ENCODE measurements at regions not wholly inside any gene's neighbourhood (a gene's known extent, or its start where the extent isn't known, plus 50 kb on each side); places are given as distances from the start of the nearest gene placed in this dataset.

GRCh38 chr10:130333185-130333584 lies 197.0 kb downstream of the GLRX3 start:
- no peak overlapping the region for H3K4ac ChIP-seq (ENCODE audit: low read depth, low read length)
- no peak overlapping the region for H2AK9ac ChIP-seq (replicated peaks; ENCODE audit: low read depth, low read length, poor library complexity)
- dilution Hi-C loops (cut with HindIII; ENCODE audit: low sequenced_read_pairs, unreplicated experiment) (no loop called here), intact Hi-C loops (cut with micrococcal nuclease) (no loop called here), in situ Hi-C loops (cut with MboI; ENCODE audit: low sequenced_read_pairs) (no loop called here)
- H2AFZ ChIP-seq (replicated peaks; ENCODE audit: low read length, poor library complexity) = no peak overlapping the region
- H2BK5ac ChIP-seq (ENCODE audit: low read depth, low read length, poor library complexity, severe bottlenecking) = no peak overlapping the region
- H2BK120ac ChIP-seq (ENCODE audit: low read depth, low read length) = no peak overlapping the region
- no peak overlapping the region for H3K18ac ChIP-seq (ENCODE audit: low read depth, low read length)
- no peaks in the 10 kb centered on the region for H3K9me1 ChIP-seq (ENCODE audit: insufficient read depth, low read length)
- no peak overlapping the region for H3K4me2 ChIP-seq (ENCODE audit: low read depth, low read length)
- no CpG with 5 or more reads among the region's 2 CpGs for WGBS, 2 experiments (ENCODE audit: extremely low coverage in 2 of 2, insufficient read length in 1 of 2)
- no peak overlapping the region for H3K14ac ChIP-seq (replicated peaks; ENCODE audit: low read depth, low read length)
- no peaks in the 10 kb centered on the region for H3K4me1 ChIP-seq (ENCODE audit: control insufficient read depth, insufficient read depth, low read length)
- no peaks in the 10 kb centered on the region for H3K36me3 ChIP-seq (ENCODE audit: control insufficient read depth, insufficient read depth, low read length)
- H2BK20ac ChIP-seq (ENCODE audit: low read depth, low read length) = no peak overlapping the region
- TF ChIP-seq, protein P1, sequence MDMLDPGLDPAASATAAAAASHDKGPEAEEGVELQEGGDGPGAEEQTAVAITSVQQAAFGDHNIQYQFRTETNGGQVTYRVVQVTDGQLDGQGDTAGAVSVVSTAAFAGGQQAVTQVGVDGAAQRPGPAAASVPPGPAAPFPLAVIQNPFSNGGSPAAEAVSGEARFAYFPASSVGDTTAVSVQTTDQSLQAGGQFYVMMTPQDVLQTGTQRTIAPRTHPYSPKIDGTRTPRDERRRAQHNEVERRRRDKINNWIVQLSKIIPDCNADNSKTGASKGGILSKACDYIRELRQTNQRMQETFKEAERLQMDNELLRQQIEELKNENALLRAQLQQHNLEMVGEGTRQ (IDR thresholded peaks at IDR 0.05; ENCODE audit: low read depth, low read length) = no peak
- TF ChIP-seq POLR2A (IDR thresholded peaks at IDR 0.05; ENCODE audit: low read depth, low read length) (no peak), CTCF (conservative IDR thresholded peaks at IDR 0.05; ENCODE audit: low read depth, low read length) (no peak), MXI1 (IDR thresholded peaks at IDR 0.05; ENCODE audit: borderline replicate concordance, low read depth, low read length) (no peak), NFE2L2 (IDR thresholded peaks at IDR 0.05; ENCODE audit: low read depth, low read length) (no peak), MAZ (IDR thresholded peaks at IDR 0.05; ENCODE audit: borderline replicate concordance, low read depth, low read length) (no peak), RCOR1 (IDR thresholded peaks at IDR 0.05; ENCODE audit: insufficient replicate concordance, low read length) (no peak), SMC3 (IDR thresholded peaks at IDR 0.05; ENCODE audit: low read depth, low read length) (no peak), RFX5 (IDR thresholded peaks at IDR 0.05; ENCODE audit: low read depth, low read length) (no peak), ELK1 (IDR thresholded peaks at IDR 0.05; ENCODE audit: borderline replicate concordance, low read depth, low read length) (no peak), CEBPB (IDR thresholded peaks at IDR 0.05; ENCODE audit: low read depth, low read length) (no peak), RAD21 (IDR thresholded peaks at IDR 0.05; ENCODE audit: low read length) (no peak), CHD1 (IDR thresholded peaks at IDR 0.05; ENCODE audit: low read depth, low read length) (no peak)
- H3K27ac ChIP-seq (ENCODE audit: insufficient read depth, low read length) = no peak overlapping the region
- no peak overlapping the region for H2BK15ac ChIP-seq (ENCODE audit: low read depth, low read length)
- no peak for DNase-seq
- peaks cover 43% of the 10 kb centered on the region for H3K9me3 ChIP-seq (ENCODE audit: control insufficient read depth, insufficient read depth, low read length)
- H3K9ac ChIP-seq (ENCODE audit: low read depth, low read length) = no peak overlapping the region
- BruUV-seq (replicated peaks) = no TSS peak
- no peak overlapping the region for H3K4me3 ChIP-seq (ENCODE audit: insufficient read depth, low read depth, low read length)
- H4K8ac ChIP-seq (ENCODE audit: low read depth in 2 of 2, low read length in 2 of 2) = no peak overlapping the region
- H3K27me3 ChIP-seq (ENCODE audit: control insufficient read depth, insufficient read depth, low read length) = no peaks in the 10 kb centered on the region
- ChIA-PET POLR2A (ENCODE audit: unreplicated experiment) (no interaction called here), CTCF (no interaction called here)
- no peak overlapping the region for H2AK5ac ChIP-seq (ENCODE audit: low read depth, low read length)
- no peak overlapping the region for H3K56ac ChIP-seq (ENCODE audit: extremely low read depth, insufficient read depth, low read length)
- H4K91ac ChIP-seq (ENCODE audit: insufficient read depth, low read depth, low read length) = no peak overlapping the region
- H4K5ac ChIP-seq (ENCODE audit: low read depth, low read length) = no peak overlapping the region
- no peaks in the 10 kb centered on the region for H3K79me1 ChIP-seq (ENCODE audit: low read depth in 1 of 2, low read length in 2 of 2)
- no peaks in the 10 kb centered on the region for H4K20me1 ChIP-seq (ENCODE audit: insufficient read depth, low read length)
- no peak for ATAC-seq (ENCODE audit: low read depth)
- no peak overlapping the region for H3K23ac ChIP-seq (ENCODE audit: low read depth, low read length)
